ENCODE measurements at regions not wholly inside any gene's neighbourhood (a gene's known extent, or its start where the extent isn't known, plus 50 kb on each side); places are given as distances from the start of the nearest gene placed in this dataset.

DNA sequence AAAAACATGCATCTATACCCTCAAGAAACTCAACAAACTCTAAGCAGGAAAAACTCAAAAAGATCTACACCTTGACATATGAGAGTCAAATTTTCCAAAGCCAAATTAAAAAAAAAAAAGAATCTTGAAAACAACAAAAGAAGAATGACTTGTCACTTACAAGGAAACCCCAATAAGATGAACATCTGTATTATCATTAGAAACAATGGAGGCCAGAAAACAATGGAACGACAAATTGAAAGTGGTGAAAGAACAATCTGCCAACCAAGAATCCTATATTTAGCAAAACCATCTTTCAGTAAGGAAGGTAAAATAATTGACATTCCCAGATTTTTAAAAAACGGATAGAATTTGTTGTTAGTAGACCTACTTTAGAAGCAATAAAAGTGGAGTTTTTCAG, 516.8 kb downstream of the ACTR3B start:
- TF ChIP-seq EP300 (IDR thresholded peaks at IDR 0.05) (no peak), POLR2A (IDR thresholded peaks at IDR 0.05) (no peak), POLR2AphosphoS5 (IDR thresholded peaks at IDR 0.05) (no peak)
- TF ChIP-seq, protein P1, sequence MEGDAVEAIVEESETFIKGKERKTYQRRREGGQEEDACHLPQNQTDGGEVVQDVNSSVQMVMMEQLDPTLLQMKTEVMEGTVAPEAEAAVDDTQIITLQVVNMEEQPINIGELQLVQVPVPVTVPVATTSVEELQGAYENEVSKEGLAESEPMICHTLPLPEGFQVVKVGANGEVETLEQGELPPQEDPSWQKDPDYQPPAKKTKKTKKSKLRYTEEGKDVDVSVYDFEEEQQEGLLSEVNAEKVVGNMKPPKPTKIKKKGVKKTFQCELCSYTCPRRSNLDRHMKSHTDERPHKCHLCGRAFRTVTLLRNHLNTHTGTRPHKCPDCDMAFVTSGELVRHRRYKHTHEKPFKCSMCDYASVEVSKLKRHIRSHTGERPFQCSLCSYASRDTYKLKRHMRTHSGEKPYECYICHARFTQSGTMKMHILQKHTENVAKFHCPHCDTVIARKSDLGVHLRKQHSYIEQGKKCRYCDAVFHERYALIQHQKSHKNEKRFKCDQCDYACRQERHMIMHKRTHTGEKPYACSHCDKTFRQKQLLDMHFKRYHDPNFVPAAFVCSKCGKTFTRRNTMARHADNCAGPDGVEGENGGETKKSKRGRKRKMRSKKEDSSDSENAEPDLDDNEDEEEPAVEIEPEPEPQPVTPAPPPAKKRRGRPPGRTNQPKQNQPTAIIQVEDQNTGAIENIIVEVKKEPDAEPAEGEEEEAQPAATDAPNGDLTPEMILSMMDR (IDR thresholded peaks at IDR 0.05): no peak
- H3K9me3 ChIP-seq: peaks cover 0 to 41% (median 10%) of the 10 kb centered on the region in 4 donors
- no peak overlapping the region for H3K27ac ChIP-seq
- 79 to 96% (median 87%) methylated on average over 2 of the region's 2 CpGs for WGBS, 5 donors
- DNase-seq: no peak
- H3K27me3 ChIP-seq: no peaks in the 10 kb centered on the region
- H3K4me3 ChIP-seq: no peak overlapping the region
- no peaks in the 10 kb centered on the region for H3K36me3 ChIP-seq
- H3K4me1 ChIP-seq: no peaks in the 10 kb centered on the region
- intact Hi-C loops (cut with DNase I; ENCODE audit: low total_unique reads): no loop called here

DNA sequence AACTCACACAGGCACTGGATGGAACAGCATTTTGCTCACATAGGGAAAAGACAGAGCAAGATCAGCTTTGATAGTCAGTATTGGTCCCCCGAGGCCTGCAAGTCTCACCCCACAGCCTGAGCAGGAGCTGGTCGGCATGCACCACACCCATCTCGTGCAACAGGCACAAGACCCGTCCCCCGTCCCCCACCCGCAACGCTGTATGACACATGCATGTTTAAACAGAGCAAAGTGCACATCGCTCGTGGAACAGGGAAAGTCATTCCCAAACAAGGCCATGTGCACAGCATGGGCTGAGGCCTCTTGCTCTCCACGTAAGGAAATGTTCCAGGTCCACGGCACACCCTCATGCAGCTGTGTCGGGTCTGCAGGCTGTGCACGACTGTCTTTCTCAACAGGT, 527.2 kb downstream of the ACTR3B start:
- 60 to 86% (median 75%) methylated on average over 13 of the region's 13 CpGs for WGBS, 5 donors
- no peaks in the 10 kb centered on the region for H3K4me1 ChIP-seq
- H3K36me3 ChIP-seq: no peaks in the 10 kb centered on the region
- peaks cover 0 to 20% (median 3%) of the 10 kb centered on the region in 4 donors for H3K9me3 ChIP-seq
- DNase-seq: no peak
- TF ChIP-seq, protein P1 (IDR thresholded peaks at IDR 0.05): no peak
- no peaks in the 10 kb centered on the region for H3K27me3 ChIP-seq
- no peak overlapping the region for H3K4me3 ChIP-seq
- no peak overlapping the region for H3K27ac ChIP-seq
- intact Hi-C loops (cut with DNase I; ENCODE audit: low total_unique reads): no loop called here

DNA sequence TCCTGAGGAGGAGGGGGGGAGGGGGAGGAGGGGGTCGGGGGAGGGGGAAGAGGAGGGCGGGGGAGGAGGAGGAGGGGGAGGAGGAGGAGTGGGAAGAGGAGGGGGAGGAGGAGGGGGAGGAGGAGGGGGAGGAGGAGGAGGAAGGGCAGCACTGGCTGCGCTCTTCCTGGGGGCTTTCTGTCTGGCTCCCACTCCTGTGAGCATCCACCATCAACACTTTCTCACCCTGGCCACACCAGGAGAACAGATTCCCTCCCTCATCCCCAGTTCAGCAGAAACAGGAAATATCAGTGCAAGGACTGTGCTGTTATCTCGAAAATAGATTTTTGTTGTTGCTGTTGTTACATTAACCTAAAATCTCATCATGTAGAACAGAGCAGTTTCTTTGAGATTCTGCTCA, 530.5 kb downstream of the ACTR3B start:
- 58 to 81% (median 65%) methylated on average over 1 to 3 of the region's 4 CpGs for WGBS, 5 donors
- no peaks in the 10 kb centered on the region for H3K4me1 ChIP-seq
- H3K27me3 ChIP-seq: no peaks in the 10 kb centered on the region
- H3K36me3 ChIP-seq: no peaks in the 10 kb centered on the region
- H3K4me3 ChIP-seq: no peak overlapping the region
- TF ChIP-seq POLR2A (IDR thresholded peaks at IDR 0.05): no peak
- TF ChIP-seq POLR2AphosphoS5 (IDR thresholded peaks at IDR 0.05): no peak
- no peak for TF ChIP-seq EP300 (IDR thresholded peaks at IDR 0.05)
- TF ChIP-seq, protein P1 (IDR thresholded peaks at IDR 0.05): no peak
- no peak overlapping the region for H3K27ac ChIP-seq
- peaks cover 0 to 6% (median 0%) of the 10 kb centered on the region in 4 donors for H3K9me3 ChIP-seq
- no peak for DNase-seq
- intact Hi-C loops (cut with DNase I; ENCODE audit: low total_unique reads): no loop called here

DNA sequence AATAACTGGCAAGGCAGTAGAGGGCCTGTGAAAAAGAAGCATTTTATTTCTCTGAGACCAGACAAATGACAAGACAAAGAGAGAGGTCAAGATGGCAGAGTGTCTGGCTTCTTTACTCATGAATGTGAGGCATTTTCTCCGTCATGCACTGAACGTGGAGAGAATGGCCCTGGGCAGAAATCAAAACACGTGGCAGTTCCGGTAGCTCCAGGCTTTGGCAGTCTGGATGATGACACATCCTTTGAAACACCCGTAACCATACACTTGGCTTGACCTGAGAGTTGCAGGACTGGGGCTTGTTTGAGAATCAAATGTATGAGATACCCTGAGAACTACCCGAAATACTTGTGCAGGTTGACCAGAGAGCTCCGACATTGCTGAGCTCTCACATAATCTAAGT, 537.6 kb downstream of the ACTR3B start:
- TF ChIP-seq POLR2A (IDR thresholded peaks at IDR 0.05) (no peak), POLR2AphosphoS5 (IDR thresholded peaks at IDR 0.05) (no peak), EP300 (IDR thresholded peaks at IDR 0.05) (no peak)
- TF ChIP-seq, protein P1 (IDR thresholded peaks at IDR 0.05): no peak
- intact Hi-C loops (cut with DNase I; ENCODE audit: low total_unique reads): no loop called here
- Histone ChIP-seq H3K36me3 (no peaks in the 10 kb centered on the region), H3K27ac (no peak overlapping the region), H3K4me1 (no peaks in the 10 kb centered on the region), H3K4me3 (no peak overlapping the region), H3K27me3 (no peaks in the 10 kb centered on the region), H3K9me3 (peaks cover 0 to 13% (median 0%) of the 10 kb centered on the region in 4 donors)
- 71 to 83% (median 78%) methylated on average over 7 of the region's 7 CpGs for WGBS, 5 donors
- DNase-seq: no peak
